C4-2B (cell line): ENCODE measurements at regions not wholly inside any gene's neighbourhood (a gene's known extent, or its start where the extent isn't known, plus 50 kb on each side); places are given as distances from the start of the nearest gene placed in this dataset.

Experiments used
- ZFX ChIP-seq: fragments of 450-650 bp; IDR thresholded peaks from 2 replicates; pipeline ENCODE4 v1.6.1; 2017
- TF ChIP-seq, protein P1 (sequence below): fragments of 450-650 bp; conservative IDR thresholded peaks from 2 replicates; pipeline ENCODE4 v1.5.1; 2017; ENCODE audit warnings: mild to moderate bottlenecking

- TF ChIP-seq, protein P1, sequence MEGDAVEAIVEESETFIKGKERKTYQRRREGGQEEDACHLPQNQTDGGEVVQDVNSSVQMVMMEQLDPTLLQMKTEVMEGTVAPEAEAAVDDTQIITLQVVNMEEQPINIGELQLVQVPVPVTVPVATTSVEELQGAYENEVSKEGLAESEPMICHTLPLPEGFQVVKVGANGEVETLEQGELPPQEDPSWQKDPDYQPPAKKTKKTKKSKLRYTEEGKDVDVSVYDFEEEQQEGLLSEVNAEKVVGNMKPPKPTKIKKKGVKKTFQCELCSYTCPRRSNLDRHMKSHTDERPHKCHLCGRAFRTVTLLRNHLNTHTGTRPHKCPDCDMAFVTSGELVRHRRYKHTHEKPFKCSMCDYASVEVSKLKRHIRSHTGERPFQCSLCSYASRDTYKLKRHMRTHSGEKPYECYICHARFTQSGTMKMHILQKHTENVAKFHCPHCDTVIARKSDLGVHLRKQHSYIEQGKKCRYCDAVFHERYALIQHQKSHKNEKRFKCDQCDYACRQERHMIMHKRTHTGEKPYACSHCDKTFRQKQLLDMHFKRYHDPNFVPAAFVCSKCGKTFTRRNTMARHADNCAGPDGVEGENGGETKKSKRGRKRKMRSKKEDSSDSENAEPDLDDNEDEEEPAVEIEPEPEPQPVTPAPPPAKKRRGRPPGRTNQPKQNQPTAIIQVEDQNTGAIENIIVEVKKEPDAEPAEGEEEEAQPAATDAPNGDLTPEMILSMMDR: no peak
- no peak for TF ChIP-seq ZFX
Observed at GRCh38 chr13:54173996-54174395, 1145.4 kb downstream of the OLFM4 start.
